GM12878 (cell line): ENCODE measurements at regions not wholly inside any gene's neighbourhood (a gene's known extent, or its start where the extent isn't known, plus 50 kb on each side); places are given as distances from the start of the nearest gene placed in this dataset.

Source experiments
- ATAC-seq: fragments of 200-7000 bp; cut with Tn5 transposase; 3 replicates; pipeline ENCODE4 v1.9.1; 2020; ENCODE audit warnings: mild to moderate bottlenecking, moderate library complexity
- BruUV-seq: library from RNA; stranded (reverse); fragments of 400-500 nt; replicated peaks from 2 replicates; lab custom pipeline; 2021; lab: Mats Ljungman, UMichigan
- CTCF ChIA-PET: fragments of 300-600 bp; sonication (Branson Sonifier 250); formaldehyde crosslinking; extraction: SDS; loops from one replicate; lab custom pipeline; 2021; ENCODE audit warnings: inconsistent platforms; lab: Yijun Ruan, JAX
- POLR2A ChIA-PET: fragments of 350-600 bp; formaldehyde crosslinking; extraction: SDS; loops from one replicate; lab custom pipeline; 2021; ENCODE audit warnings: inconsistent platforms; lab: Charles Lee
- RAD21 ChIA-PET: fragments of 300-600 bp; sonication (Branson Sonifier 250); formaldehyde crosslinking; loops from one replicate; lab custom pipeline; 2023; ENCODE audit warnings: antibody characterized with exemption; ENCODE audit not compliant: unreplicated experiment; lab: Charles Lee
- SMC1A ChIA-PET: fragments of 300-600 bp; sonication (Branson Sonifier 250); formaldehyde crosslinking; loops from one replicate; lab custom pipeline; 2023; ENCODE audit not compliant: unreplicated experiment, uncharacterized antibody; lab: Charles Lee
- DNase-seq: peaks from one replicate; pipeline ENCODE4 v3.0.0-alpha.2; 2011; ENCODE audit warnings: low read depth, low spot score
- FAIRE-seq: peaks from 3 replicates; lab custom pipeline; 2011; peaks lifted over from hg19 to GRCh38; lab: Jason Lieb, UNC
- H2AFZ ChIP-seq: 2 replicates; pipeline ENCODE4 v1.6.0; 2011; ENCODE audit warnings: low read depth, low read length, control low read depth; ENCODE audit not compliant: control insufficient read depth
- H3K27ac ChIP-seq: 2 replicates; pipeline ENCODE4 v1.5.1; 2011; ENCODE audit warnings: control low read depth; ENCODE audit not compliant: control insufficient read depth, insufficient read depth
- H3K27me3 ChIP-seq, 2 experiments: replicated peaks in 1 of 2; 2 replicates each; pipeline versions ENCODE4 v1.6.0 to v1.6.1; 2011; ENCODE audit warnings: low read length in 1 of 2; ENCODE audit not compliant: control insufficient read depth in 2 of 2, insufficient read depth in 2 of 2
- H3K36me3 ChIP-seq, 2 experiments: 2 replicates each; pipeline ENCODE4 v1.5.1; 2011; ENCODE audit warnings: low read length in 1 of 2; ENCODE audit not compliant: control insufficient read depth in 2 of 2, insufficient read depth in 2 of 2
- H3K4me1 ChIP-seq: 2 replicates; pipeline ENCODE4 v1.6.1; 2011; ENCODE audit warnings: mild to moderate bottlenecking, low read length, moderate library complexity, mixed read lengths; ENCODE audit not compliant: control insufficient read depth, insufficient read depth
- H3K4me2 ChIP-seq: 2 replicates; pipeline ENCODE4 v1.6.0; 2011; ENCODE audit warnings: control low read depth; ENCODE audit not compliant: control insufficient read depth, insufficient read depth
- H3K4me3 ChIP-seq: fragments of 200-600 bp; sonication (generic); 2 replicates; pipeline ENCODE4 v1.5.1; 2016
- H3K79me2 ChIP-seq: 2 replicates; pipeline ENCODE4 v1.6.0; 2011; ENCODE audit warnings: low read length; ENCODE audit not compliant: control insufficient read depth, insufficient read depth
- H3K9ac ChIP-seq: 2 replicates; pipeline ENCODE4 v1.8.0; 2011; ENCODE audit warnings: low read length, control low read depth, mixed read lengths; ENCODE audit not compliant: control insufficient read depth, insufficient read depth
- H3K9me3 ChIP-seq: replicated peaks from 3 replicates; pipeline ENCODE4 v1.5.1; 2011; ENCODE audit warnings: mild to moderate bottlenecking, low read length; ENCODE audit not compliant: control insufficient read depth, insufficient read depth
- H4K20me1 ChIP-seq: 2 replicates; pipeline ENCODE4 v1.6.0; 2011; ENCODE audit not compliant: control insufficient read depth, insufficient read depth
- ATF3 ChIP-seq: IDR thresholded peaks from 2 replicates; pipeline ENCODE4 v1.6.1; 2011; ENCODE audit warnings: low read depth, mild to moderate bottlenecking, low read length, moderate library complexity, borderline replicate concordance; ENCODE audit errors: extremely low read depth
- BCL11A ChIP-seq: IDR thresholded peaks from 2 replicates; pipeline ENCODE4 v1.6.1; 2011; ENCODE audit warnings: low read depth, low read length
- BCL3 ChIP-seq: IDR thresholded peaks from 2 replicates; pipeline ENCODE4 v1.6.1; 2011; ENCODE audit warnings: borderline replicate concordance, low read depth, mild to moderate bottlenecking, moderate library complexity, low read length; ENCODE audit not compliant: insufficient read depth, poor library complexity, severe bottlenecking
- CTCF ChIP-seq, 3 experiments: IDR thresholded peaks in 2 of 3; conservative IDR thresholded peaks in 1 of 3; 2 replicates each; pipeline ENCODE4 v1.5.1; 2011; ENCODE audit warnings: low read depth in 3 of 3, low read length in 3 of 3, mild to moderate bottlenecking in 3 of 3, control low read depth in 2 of 3, moderate library complexity in 2 of 3, inconsistent platforms in 1 of 3, mixed read lengths in 1 of 3; ENCODE audit not compliant: control insufficient read depth in 2 of 3, insufficient read depth in 1 of 3; ENCODE audit errors: extremely low read depth in 1 of 3
- E2F8 ChIP-seq: fragments of 450-650 bp; IDR thresholded peaks from 2 replicates; pipeline ENCODE4 v1.6.1; 2018; ENCODE audit warnings: mild to moderate bottlenecking, low read depth, moderate library complexity; ENCODE audit not compliant: partially characterized antibody
- FOS ChIP-seq: IDR thresholded peaks from 3 replicates; pipeline ENCODE4 v1.6.1; 2011; ENCODE audit warnings: borderline replicate concordance; ENCODE audit not compliant: insufficient read length; ENCODE audit errors: extremely low read depth
- GABPA ChIP-seq: IDR thresholded peaks from 2 replicates; pipeline ENCODE4 v1.6.1; 2014; ENCODE audit warnings: antibody characterized with exemption, low read depth, mild to moderate bottlenecking, inconsistent platforms
- KLF5 ChIP-seq: fragments of 450-650 bp; IDR thresholded peaks from 2 replicates; pipeline ENCODE4 v1.6.1; 2014; ENCODE audit warnings: mild to moderate bottlenecking; ENCODE audit not compliant: partially characterized antibody
- MYC ChIP-seq: IDR thresholded peaks from 2 replicates; pipeline ENCODE4 v1.6.1; 2011; ENCODE audit warnings: mild to moderate bottlenecking, low read length, moderate library complexity, inconsistent platforms; ENCODE audit not compliant: insufficient read depth, insufficient replicate concordance, insufficient read length, severe bottlenecking
- NFIC ChIP-seq: IDR thresholded peaks from 2 replicates; pipeline ENCODE4 v1.6.1; 2012; ENCODE audit warnings: low read depth, mild to moderate bottlenecking, inconsistent platforms, low read length, moderate library complexity
- NFYB ChIP-seq: IDR thresholded peaks from 2 replicates; pipeline ENCODE4 v1.6.1; 2011; ENCODE audit warnings: low read depth, mild to moderate bottlenecking, low read length, improper control_type of control experiment, moderate library complexity; ENCODE audit not compliant: insufficient read depth
- PAX8 ChIP-seq: fragments of 450-650 bp; IDR thresholded peaks from 2 replicates; pipeline ENCODE4 v1.6.1; 2017; ENCODE audit warnings: mild to moderate bottlenecking, moderate library complexity
- RFX5 ChIP-seq: IDR thresholded peaks from 2 replicates; pipeline ENCODE4 v1.6.1; 2011; ENCODE audit warnings: low read depth, low read length, improper control_type of control experiment
- STAT1 ChIP-seq: fragments of 450-650 bp; conservative IDR thresholded peaks from 2 replicates; pipeline ENCODE4 v1.6.1; 2014; ENCODE audit warnings: antibody characterized with exemption, mild to moderate bottlenecking
- TARDBP ChIP-seq: IDR thresholded peaks from 2 replicates; pipeline ENCODE4 v1.6.1; 2016; ENCODE audit warnings: borderline replicate concordance
- WGBS: methylation state at CpG from one replicate; pipeline ENCODE4 v1.1.6; 2016; ENCODE audit warnings: low lambda C conversion rate; ENCODE audit not compliant: insufficient replicate concordance, insufficient coverage; ENCODE audit errors: missing lambda C conversion rate; 5-methylcytosine and 5-hydroxymethylcytosine counted together
- in situ Hi-C: fragments of 300-500 bp; cut with MboI; formaldehyde crosslinking; loops from 9 replicates; pipeline ENCODE4 v1.14.3; 2018; ENCODE audit warnings: mixed read lengths
- intact Hi-C: fragments of 100-400 bp; cut with micrococcal nuclease; formaldehyde crosslinking; loops from one replicate; pipeline ENCODE4 v1.14.2; 2022; ENCODE audit not compliant: unreplicated experiment

- H3K27me3 ChIP-seq: no peaks in the 10 kb centered on the region
- no peaks in the 10 kb centered on the region; the same call in 2 of the 3 replicates for H3K9me3 ChIP-seq
- H3K79me2 ChIP-seq: no peaks in the 10 kb centered on the region
- TF ChIP-seq PAX8 (no peak), GABPA (no peak), E2F8 (no peak), RFX5 (no peak), NFIC (no peak), TARDBP (no peak), BCL11A (no peak), BCL3 (no peak), CTCF (IDR thresholded peaks at IDR 0.05 in 2 of 3, conservative IDR thresholded peaks at IDR 0.05 in 1 of 3; ENCODE audit: control insufficient read depth in 2 of 3, extremely low read depth in 1 of 3, insufficient read depth in 1 of 3, low read depth in 3 of 3, low read length in 3 of 3) (no peak), MYC (no peak), STAT1 (no peak), FOS (no peak), KLF5 (no peak), ATF3 (no peak), NFYB (no peak)
Measured at GRCh38 chr22:49091451-49091850, 736.2 kb downstream of the BRD1 start.

More at GRCh38 chr22:49091451-49091850, 736.2 kb downstream of the BRD1 start:
- no peaks in the 10 kb centered on the region for H4K20me1 ChIP-seq
- SMC1A ChIA-PET: no interaction called here
- DNase-seq: no peak
- no TSS peak for BruUV-seq
- H2AFZ ChIP-seq: no peak overlapping the region
- POLR2A ChIA-PET: no interaction called here
- no peak for ATAC-seq
- in situ Hi-C loops: no loop called here
- no peak overlapping the region for H3K4me2 ChIP-seq
- WGBS: 46% methylated on average over 19 of the region's 19 CpGs
- CTCF ChIA-PET: no interaction called here
- intact Hi-C loops: no loop called here
- no peaks in the 10 kb centered on the region for H3K36me3 ChIP-seq
- no peak overlapping the region for H3K4me3 ChIP-seq
- H3K4me1 ChIP-seq: no peaks in the 10 kb centered on the region
- no peak overlapping the region for H3K9ac ChIP-seq
- RAD21 ChIA-PET: no interaction called here
- FAIRE-seq: no peak
- no peak overlapping the region for H3K27ac ChIP-seq
